ENCODE measurements at regions not wholly inside any gene's neighbourhood (a gene's known extent, or its start where the extent isn't known, plus 50 kb on each side); places are given as distances from the start of the nearest gene placed in this dataset.
"Not testable (repeated sequence)": the region's sequence is repeated elsewhere in the genome, so short reads cannot be mapped to it uniquely, and the experiment has no call there.

GRCh38 chr21:36223451-36223850 lies 66.8 kb downstream of the DOP1B start:
- TF ChIP-seq EZH2 (IDR thresholded peaks at IDR 0.05; ENCODE audit: borderline replicate concordance, low read depth, low read length, poor library complexity, severe bottlenecking) (no peak), CTCF (conservative IDR thresholded peaks at IDR 0.05; ENCODE audit: low read depth, low read length) (no peak)
- no TSS peak for BruUV-seq (replicated peaks)
- Histone ChIP-seq H3K4me1 (ENCODE audit: insufficient read depth, low read length, poor library complexity, severe bottlenecking) (no peaks in the 10 kb centered on the region), H3K27ac (ENCODE audit: low read depth, low read length, poor library complexity, severe bottlenecking) (no peak overlapping the region), H3K36me3 (ENCODE audit: insufficient read depth, low read length, poor library complexity, severe bottlenecking) (no peaks in the 10 kb centered on the region), H3K9me3 (ENCODE audit: low read depth, low read length, poor library complexity, severe bottlenecking) (no peaks in the 10 kb centered on the region), H3K27me3 (replicated peaks; ENCODE audit: insufficient read depth, low read depth, low read length, poor library complexity) (no peaks in the 10 kb centered on the region), H3K4me3 (ENCODE audit: low read depth, low read length, poor library complexity, severe bottlenecking) (no peak overlapping the region)
- intact Hi-C loops (cut with micrococcal nuclease; ENCODE audit: unreplicated experiment) = no loop called here
- ChIA-PET CTCF (no interaction called here), POLR2A (ENCODE audit: low non-redundant PET) (no interaction called here)
- DNase-seq (ENCODE audit: low spot score) = no peak

GRCh38 chr21:36229181-36229580 lies 72.6 kb downstream of the DOP1B start:
- Histone ChIP-seq H3K4me3 (ENCODE audit: low read depth, low read length, poor library complexity, severe bottlenecking) (no peak overlapping the region), H3K27me3 (replicated peaks; ENCODE audit: insufficient read depth, low read depth, low read length, poor library complexity) (no peaks in the 10 kb centered on the region), H3K36me3 (ENCODE audit: insufficient read depth, low read length, poor library complexity, severe bottlenecking) (peaks cover 11% of the 10 kb centered on the region), H3K27ac (ENCODE audit: low read depth, low read length, poor library complexity, severe bottlenecking) (no peak overlapping the region), H3K9me3 (ENCODE audit: low read depth, low read length, poor library complexity, severe bottlenecking) (no peaks in the 10 kb centered on the region), H3K4me1 (ENCODE audit: insufficient read depth, low read length, poor library complexity, severe bottlenecking) (no peaks in the 10 kb centered on the region)
- POLR2A ChIA-PET (ENCODE audit: low non-redundant PET) = no interaction called here
- TF ChIP-seq EZH2 (IDR thresholded peaks at IDR 0.05; ENCODE audit: borderline replicate concordance, low read depth, low read length, poor library complexity, severe bottlenecking) = no peak
- no peak for TF ChIP-seq CTCF (conservative IDR thresholded peaks at IDR 0.05; ENCODE audit: low read depth, low read length)
- BruUV-seq (replicated peaks) = no TSS peak
- intact Hi-C loops (cut with micrococcal nuclease; ENCODE audit: unreplicated experiment) = no loop called here
- DNase-seq (ENCODE audit: low spot score) = no peak
- CTCF ChIA-PET = no interaction called here

- DNase-seq (ENCODE audit: low spot score); intact Hi-C loops (cut with micrococcal nuclease; ENCODE audit: unreplicated experiment); H3K4me1 ChIP-seq (ENCODE audit: insufficient read depth, low read length, poor library complexity, severe bottlenecking); H3K4me3 ChIP-seq (ENCODE audit: low read depth, low read length, poor library complexity, severe bottlenecking); CTCF ChIA-PET; H3K27ac ChIP-seq (ENCODE audit: low read depth, low read length, poor library complexity, severe bottlenecking); BruUV-seq (replicated peaks); H3K27me3 ChIP-seq (replicated peaks; ENCODE audit: insufficient read depth, low read depth, low read length, poor library complexity); H3K9me3 ChIP-seq (ENCODE audit: low read depth, low read length, poor library complexity, severe bottlenecking): not testable (repeated sequence)
- POLR2A ChIA-PET (ENCODE audit: low non-redundant PET) = interaction anchor here (0.6 kb wide), 1 partner anchor 88 kb away, joined by 14 read pairs; the partner anchor contains the start of gene MORC3
- peaks cover 11% of the 10 kb centered on the region for H3K36me3 ChIP-seq (ENCODE audit: insufficient read depth, low read length, poor library complexity, severe bottlenecking)
Observed at GRCh38 chr21:36231444-36231843, 74.8 kb downstream of the DOP1B start.

GRCh38 chr21:36232641-36233040 lies 76.0 kb downstream of the DOP1B start:
- TF ChIP-seq CTCF (conservative IDR thresholded peaks at IDR 0.05; ENCODE audit: low read depth, low read length) = no peak
- TF ChIP-seq EZH2 (IDR thresholded peaks at IDR 0.05; ENCODE audit: borderline replicate concordance, low read depth, low read length, poor library complexity, severe bottlenecking) = no peak
- no TSS peak for BruUV-seq (replicated peaks)
- Histone ChIP-seq H3K36me3 (ENCODE audit: insufficient read depth, low read length, poor library complexity, severe bottlenecking) (peaks cover 11% of the 10 kb centered on the region), H3K27ac (ENCODE audit: low read depth, low read length, poor library complexity, severe bottlenecking) (no peak overlapping the region), H3K4me1 (ENCODE audit: insufficient read depth, low read length, poor library complexity, severe bottlenecking) (no peaks in the 10 kb centered on the region), H3K4me3 (ENCODE audit: low read depth, low read length, poor library complexity, severe bottlenecking) (no peak overlapping the region), H3K9me3 (ENCODE audit: low read depth, low read length, poor library complexity, severe bottlenecking) (no peaks in the 10 kb centered on the region), H3K27me3 (replicated peaks; ENCODE audit: insufficient read depth, low read depth, low read length, poor library complexity) (no peaks in the 10 kb centered on the region)
- no peak for DNase-seq (ENCODE audit: low spot score)
- intact Hi-C loops (cut with micrococcal nuclease; ENCODE audit: unreplicated experiment) = no loop called here
- POLR2A ChIA-PET (ENCODE audit: low non-redundant PET) = no interaction called here
- CTCF ChIA-PET = no interaction called here

Measured in A673 (cell line).